Adrenal gland (tissue), 9 donors: ENCODE measurements at regions not wholly inside any gene's neighbourhood (a gene's known extent, or its start where the extent isn't known, plus 50 kb on each side); places are given as distances from the start of the nearest gene placed in this dataset.

Experiments
- DNase-seq, 7 donors: peaks; one replicate each; pipeline ENCODE4 v3.0.0-alpha.2; 2019 to 2020
- H3K27ac ChIP-seq, 5 donors: fragments of 200-600 bp; sonication (generic) in 4 of 5; 1 replicate in 3 of 5; 2 replicates in 2 of 5; pipeline versions ENCODE4 v1.5.1 to v1.8.0; 2016 to 2020; ENCODE audit warnings: mild to moderate bottlenecking in 1 of 5
- H3K27me3 ChIP-seq: fragments of 200-600 bp; 2 replicates; pipeline ENCODE4 v1.8.0; 2021
- H3K36me3 ChIP-seq, 2 donors: fragments of 200-600 bp; replicated peaks in 1 of 2; 1 replicate in 1 of 2; 2 replicates in 1 of 2; pipeline versions ENCODE4 v1.5.1 to v1.8.0; 2018 to 2022
- H3K4me1 ChIP-seq, 2 donors: fragments of 200-600 bp; replicated peaks in 1 of 2; 1 replicate in 1 of 2; 2 replicates in 1 of 2; pipeline versions ENCODE4 v1.5.1 to v1.8.0; 2018 to 2021
- H3K4me3 ChIP-seq, 4 donors: fragments of 200-600 bp; sonication (generic) in 3 of 4; one replicate each; pipeline ENCODE4 v1.5.1; 2016 to 2018
- H3K9me3 ChIP-seq, 3 donors: fragments of 200-600 bp; sonication (generic) in 1 of 3; replicated peaks in 1 of 3; 1 replicate in 2 of 3; 2 replicates in 1 of 3; pipeline versions ENCODE4 v1.5.1 to v1.8.0; 2016 to 2021
- CTCF ChIP-seq, 6 experiments: fragments of 450-650 bp in 4 of 6; fragments of 200-600 bp in 2 of 6; sonication (generic) in 1 of 6; IDR thresholded peaks; 1 replicate in 5 of 6; 2 replicates in 1 of 6; pipeline versions ENCODE4 v1.5.1 to v1.8.0; 2016 to 2021; ENCODE audit warnings: antibody characterized with exemption in 6 of 6, mild to moderate bottlenecking in 2 of 6, moderate library complexity in 1 of 6
- POLR2A ChIP-seq, 2 donors: fragments of 450-650 bp; IDR thresholded peaks; one replicate each; pipeline ENCODE4 v1.6.1; 2017; ENCODE audit warnings: antibody characterized with exemption in 2 of 2, mild to moderate bottlenecking in 2 of 2, moderate library complexity in 1 of 2
- WGBS, 4 donors: extraction: QIAGEN DNeasy Blood & Tissue Kit in 2 of 4; methylation state at CpG; one replicate each; pipeline versions ENCODE4 v1.1.5 to v1.1.7; 2013 to 2017; 5-methylcytosine and 5-hydroxymethylcytosine counted together
- intact Hi-C, 2 donors: fragments of 100-400 bp; cut with DNase I; formaldehyde crosslinking; loops; one replicate each; pipeline versions ENCODE4 v1.14.1 to v1.15.0; 2022 to 2023
- donor health status: healthy with polysubstance abuse.
- donor health status: Bipolar disorder and iron deficiency.
- donor health status: DM: yes; HTN: yes; CAD: no.
- donor health status: DM: no; HTN: no; CAD: no.
- donor health status: DM: no; HTN: no; CAD: no.

- no peaks in the 10 kb centered on the region for H3K36me3 ChIP-seq
Measured at GRCh38 chr4:180106997-180107396, 2136.2 kb upstream of the TENM3 start.

GRCh38 chr4:180116840-180117239, 2126.4 kb upstream of the TENM3 start:
- no peaks in the 10 kb centered on the region for H3K36me3 ChIP-seq
- no peak overlapping the region for H3K4me3 ChIP-seq
- DNase-seq, result no peak
- no peaks in the 10 kb centered on the region for H3K9me3 ChIP-seq
- TF ChIP-seq CTCF (IDR thresholded peaks at IDR 0.05) (no peak), POLR2A (IDR thresholded peaks at IDR 0.05) (no peak)
- intact Hi-C loops, result no loop called here
- no peak overlapping the region for H3K27ac ChIP-seq
- H3K4me1 ChIP-seq, result peaks cover 12 to 23% of the 10 kb centered on the region in 2 donors
- no peaks in the 10 kb centered on the region for H3K27me3 ChIP-seq
- WGBS, 4 donors, result 81 to 89% (median 87%) methylated on average over 4 of the region's 4 CpGs

More at GRCh38 chr4:180106997-180107396, 2136.2 kb upstream of the TENM3 start:
- H3K27ac ChIP-seq, result no peak overlapping the region
- H3K9me3 ChIP-seq, result no peaks in the 10 kb centered on the region
- TF ChIP-seq POLR2A (IDR thresholded peaks at IDR 0.05), result no peak
- TF ChIP-seq CTCF (IDR thresholded peaks at IDR 0.05), result no peak
- H3K4me3 ChIP-seq, result no peak overlapping the region
- 73 to 83% (median 81%) methylated on average over 6 of the region's 6 CpGs for WGBS, 4 donors
- no peak for DNase-seq
- no peaks in the 10 kb centered on the region for H3K27me3 ChIP-seq
- intact Hi-C loops, result no loop called here
- H3K4me1 ChIP-seq, result peaks cover 0 to 24% of the 10 kb centered on the region in 2 donors

GRCh38 chr4:180120068-180120467, 2123.1 kb upstream of the TENM3 start:
- H3K27ac ChIP-seq, result peak overlapping the region in 4 of 5 donors; percentile 9 to 62 (median 34)
- intact Hi-C loops, result no loop called here
- no peaks in the 10 kb centered on the region for H3K36me3 ChIP-seq
- H3K9me3 ChIP-seq, result no peaks in the 10 kb centered on the region
- peaks cover 12 to 25% of the 10 kb centered on the region in 2 donors for H3K4me1 ChIP-seq
- DNase-seq, result peak in 5 of 7 donors; percentile 30 to 58 (median 54)
- whole genome bisulfite sequencing, 4 donors, result 37 to 61% (median 43%) methylated on average over 3 of the region's 3 CpGs
- no peaks in the 10 kb centered on the region for H3K27me3 ChIP-seq
- TF ChIP-seq CTCF (IDR thresholded peaks at IDR 0.05), result no peak
- TF ChIP-seq POLR2A (IDR thresholded peaks at IDR 0.05), result no peak
- no peak overlapping the region for H3K4me3 ChIP-seq

- no peak for TF ChIP-seq CTCF (IDR thresholded peaks at IDR 0.05)
- peak in 1 of 2 donors; percentile 40 for TF ChIP-seq POLR2A (IDR thresholded peaks at IDR 0.05)
- peak overlapping the region in 4 of 5 donors; percentile 21 to 67 (median 63) for H3K27ac ChIP-seq
- intact Hi-C loops, result no loop called here
- peak in 5 of 7 donors; percentile 27 to 70 (median 51) for DNase-seq
- no peaks in the 10 kb centered on the region for H3K36me3 ChIP-seq
- no peaks in the 10 kb centered on the region for H3K27me3 ChIP-seq
- H3K4me1 ChIP-seq, result peaks cover 0 to 13% of the 10 kb centered on the region in 2 donors
- H3K9me3 ChIP-seq, result no peaks in the 10 kb centered on the region
- 12 to 34% (median 15%) methylated on average over 7 to 11 of the region's 11 CpGs for WGBS, 4 donors
- peak overlapping the region in 1 of 4 donors; percentile 27 for H3K4me3 ChIP-seq
Measured at GRCh38 chr4:180134091-180134866, 2108.9 kb upstream of the TENM3 start.
